GM12875 (cell line): ENCODE measurements at regions not wholly inside any gene's neighbourhood (a gene's known extent, or its start where the extent isn't known, plus 50 kb on each side); places are given as distances from the start of the nearest gene placed in this dataset.

Experiments
- H3K4me3 ChIP-seq: one replicate; pipeline ENCODE4 v1.5.1; 2011; ENCODE audit warnings: low read depth, low read length, control low read depth
- TF ChIP-seq, protein P1 (sequence below): IDR thresholded peaks from 2 replicates; pipeline ENCODE4 v1.5.1; 2011; ENCODE audit warnings: low read depth, mild to moderate bottlenecking, control low read depth, inconsistent platforms, low read length, moderate library complexity, borderline replicate concordance; ENCODE audit not compliant: insufficient read depth

DNA sequence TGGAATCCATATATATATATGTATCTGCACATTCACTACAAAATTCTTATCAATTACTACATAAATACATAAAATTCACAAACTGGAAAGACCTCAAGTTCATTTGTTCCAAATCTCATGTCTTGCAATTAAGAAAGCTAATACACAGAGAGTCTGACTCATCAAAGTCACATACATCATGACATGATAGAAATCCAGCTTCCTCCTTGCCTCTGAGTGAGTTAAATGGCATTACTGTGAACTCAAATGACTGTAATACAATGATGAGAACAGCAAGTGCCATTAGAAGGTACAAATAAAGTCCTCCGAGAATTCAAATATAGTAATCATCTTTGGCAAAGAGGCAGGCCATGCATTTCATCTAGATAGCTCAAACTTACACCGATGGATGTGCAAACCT is 55.1 kb upstream of the AGTR1 start:
- H3K4me3 ChIP-seq, result no peak overlapping the region
- TF ChIP-seq, protein P1, sequence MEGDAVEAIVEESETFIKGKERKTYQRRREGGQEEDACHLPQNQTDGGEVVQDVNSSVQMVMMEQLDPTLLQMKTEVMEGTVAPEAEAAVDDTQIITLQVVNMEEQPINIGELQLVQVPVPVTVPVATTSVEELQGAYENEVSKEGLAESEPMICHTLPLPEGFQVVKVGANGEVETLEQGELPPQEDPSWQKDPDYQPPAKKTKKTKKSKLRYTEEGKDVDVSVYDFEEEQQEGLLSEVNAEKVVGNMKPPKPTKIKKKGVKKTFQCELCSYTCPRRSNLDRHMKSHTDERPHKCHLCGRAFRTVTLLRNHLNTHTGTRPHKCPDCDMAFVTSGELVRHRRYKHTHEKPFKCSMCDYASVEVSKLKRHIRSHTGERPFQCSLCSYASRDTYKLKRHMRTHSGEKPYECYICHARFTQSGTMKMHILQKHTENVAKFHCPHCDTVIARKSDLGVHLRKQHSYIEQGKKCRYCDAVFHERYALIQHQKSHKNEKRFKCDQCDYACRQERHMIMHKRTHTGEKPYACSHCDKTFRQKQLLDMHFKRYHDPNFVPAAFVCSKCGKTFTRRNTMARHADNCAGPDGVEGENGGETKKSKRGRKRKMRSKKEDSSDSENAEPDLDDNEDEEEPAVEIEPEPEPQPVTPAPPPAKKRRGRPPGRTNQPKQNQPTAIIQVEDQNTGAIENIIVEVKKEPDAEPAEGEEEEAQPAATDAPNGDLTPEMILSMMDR, result no peak

DNA sequence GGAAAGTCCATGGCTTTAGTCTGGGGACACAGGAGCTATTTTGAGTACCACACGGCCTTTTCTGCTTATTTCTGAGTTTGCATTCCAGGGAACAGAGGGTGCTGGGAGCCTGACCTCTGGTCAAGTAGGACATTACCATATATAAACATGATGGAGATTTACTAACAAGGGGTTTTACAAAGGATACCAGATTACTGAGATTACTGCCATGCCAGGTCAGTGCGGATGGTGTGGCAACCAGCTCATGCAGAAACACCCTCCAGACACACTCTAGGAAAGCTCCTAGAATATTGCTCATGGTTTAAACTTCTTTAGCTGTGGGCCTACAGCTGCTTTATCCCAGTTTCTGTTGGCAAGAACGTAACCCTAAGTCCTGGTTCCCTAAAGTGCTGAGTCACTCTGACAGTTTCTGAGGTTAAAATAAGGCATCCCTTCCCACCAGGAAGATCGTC is 54.3 kb upstream of the AGTR1 start:
- TF ChIP-seq, protein P1, result no peak
- H3K4me3 ChIP-seq, result no peak overlapping the region

DNA sequence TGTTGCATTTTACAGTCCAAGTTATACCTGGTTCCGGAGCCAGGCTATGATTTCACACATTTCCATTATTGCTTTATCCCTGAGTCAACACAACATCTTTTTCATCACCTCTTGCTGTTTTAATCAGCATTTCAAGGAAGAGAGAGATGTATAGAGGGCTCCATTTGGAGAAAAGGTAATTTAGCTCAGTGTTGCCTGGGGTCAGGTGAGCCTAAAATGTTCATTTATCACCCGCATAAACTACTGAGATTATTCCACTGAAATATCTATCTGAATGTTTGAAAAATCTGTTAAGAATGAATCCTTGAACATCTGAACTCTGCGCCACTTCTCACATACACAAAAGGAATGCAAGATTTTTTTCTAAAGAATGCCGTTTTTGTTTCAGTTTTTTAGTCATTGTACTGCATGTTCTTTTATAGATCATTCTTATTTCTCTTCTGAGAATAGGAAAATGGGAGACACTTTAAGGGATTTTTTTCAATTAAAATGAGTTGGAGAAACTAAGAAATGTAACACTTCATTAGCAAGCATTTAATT is 51.5 kb upstream of the AGTR1 start:
- H3K4me3 ChIP-seq, result no peak overlapping the region
- TF ChIP-seq, protein P1, result no peak
